GM18867 (cell line): ENCODE measurements at regions not wholly inside any gene's neighbourhood (a gene's known extent, or its start where the extent isn't known, plus 50 kb on each side); places are given as distances from the start of the nearest gene placed in this dataset.
A peak's percentile ranks its signal among the peaks of the same experiment; 100 is the strongest.

ENCODE experiments used
- ATAC-seq: cut with Tn5 transposase; IDR thresholded peaks from one replicate; pipeline ENCODE4 v1.9.1; 2021; ENCODE audit warnings: mild to moderate bottlenecking, moderate library complexity; ENCODE audit not compliant: unreplicated experiment

- no peak for ATAC-seq
Measured at GRCh38 chr1:234975941-234976860, 152.4 kb downstream of the TOMM20 start.

- no peak for ATAC-seq
Measured at GRCh38 chr1:234975122-234975940, 153.3 kb downstream of the TOMM20 start.

- no peak for ATAC-seq
Measured at GRCh38 chr1:234973426-234974250, 155.0 kb downstream of the TOMM20 start.

GRCh38 chr1:234972411-234973191, 156.0 kb downstream of the TOMM20 start:
- ATAC-seq = no peak

GRCh38 chr1:234971586-234972297, 156.9 kb downstream of the TOMM20 start:
- ATAC-seq = no peak

- no peak for ATAC-seq
Measured at GRCh38 chr1:234970731-234971476, 157.7 kb downstream of the TOMM20 start.

- no peak for ATAC-seq
Measured at GRCh38 chr1:234970401-234970730, 158.3 kb downstream of the TOMM20 start.

GRCh38 chr1:234969581-234970400, 158.8 kb downstream of the TOMM20 start:
- ATAC-seq = no peak

- ATAC-seq = no peak
Measured at GRCh38 chr1:234969011-234969441, 159.6 kb downstream of the TOMM20 start.

- ATAC-seq = no peak
Measured at GRCh38 chr1:234968451-234968850, 160.2 kb downstream of the TOMM20 start.

- no peak for ATAC-seq
Measured at GRCh38 chr1:234967121-234967520, 161.5 kb downstream of the TOMM20 start.

GRCh38 chr1:234965111-234965510, 163.5 kb downstream of the TOMM20 start:
- ATAC-seq = no peak

- no peak for ATAC-seq
Measured at GRCh38 chr1:234963904-234964702, 164.5 kb downstream of the TOMM20 start.

GRCh38 chr1:234963180-234963903, 165.3 kb downstream of the TOMM20 start:
- ATAC-seq = peak; percentile 90

- ATAC-seq = peak; percentile 49
Measured at GRCh38 chr1:234962340-234962989, 166.2 kb downstream of the TOMM20 start.
